Peyer's patch (tissue), 4 donors: ENCODE measurements at regions not wholly inside any gene's neighbourhood (a gene's known extent, or its start where the extent isn't known, plus 50 kb on each side); places are given as distances from the start of the nearest gene placed in this dataset.

Experiments
- POLR2A ChIP-seq, 2 donors: fragments of 450-650 bp; IDR thresholded peaks; one replicate each; pipeline ENCODE4 v1.5.1; 2017; ENCODE audit warnings: antibody characterized with exemption in 2 of 2, mild to moderate bottlenecking in 2 of 2, moderate library complexity in 2 of 2
- TF ChIP-seq, protein P1 (sequence below), 6 experiments: fragments of 450-650 bp in 4 of 6; fragments of 200-600 bp in 2 of 6; sonication (generic) in 1 of 6; IDR thresholded peaks; one replicate each; pipeline ENCODE4 v1.5.1; 2017 to 2019; ENCODE audit warnings: antibody characterized with exemption in 6 of 6, mild to moderate bottlenecking in 3 of 6, moderate library complexity in 1 of 6

DNA sequence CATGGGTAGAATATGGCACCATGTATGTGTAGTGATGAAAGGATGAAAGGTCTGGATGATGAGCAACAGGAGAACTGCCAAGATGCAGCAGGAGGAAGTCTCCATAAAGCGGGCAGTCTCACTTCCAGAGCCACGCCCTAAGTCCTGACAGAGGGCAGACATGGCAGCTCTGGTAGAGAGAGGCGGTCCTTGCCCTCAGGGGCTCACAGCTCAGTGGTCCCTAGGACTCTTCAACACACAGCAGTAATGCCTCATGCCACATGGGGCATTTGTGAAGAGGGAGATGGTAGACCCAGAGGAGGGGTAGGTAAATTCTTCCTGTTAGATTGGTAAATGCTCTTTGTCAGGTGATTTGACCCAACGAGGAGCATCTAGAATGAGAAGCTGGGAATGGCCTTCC is 1088.4 kb downstream of the BCL11B start:
- TF ChIP-seq, protein P1, sequence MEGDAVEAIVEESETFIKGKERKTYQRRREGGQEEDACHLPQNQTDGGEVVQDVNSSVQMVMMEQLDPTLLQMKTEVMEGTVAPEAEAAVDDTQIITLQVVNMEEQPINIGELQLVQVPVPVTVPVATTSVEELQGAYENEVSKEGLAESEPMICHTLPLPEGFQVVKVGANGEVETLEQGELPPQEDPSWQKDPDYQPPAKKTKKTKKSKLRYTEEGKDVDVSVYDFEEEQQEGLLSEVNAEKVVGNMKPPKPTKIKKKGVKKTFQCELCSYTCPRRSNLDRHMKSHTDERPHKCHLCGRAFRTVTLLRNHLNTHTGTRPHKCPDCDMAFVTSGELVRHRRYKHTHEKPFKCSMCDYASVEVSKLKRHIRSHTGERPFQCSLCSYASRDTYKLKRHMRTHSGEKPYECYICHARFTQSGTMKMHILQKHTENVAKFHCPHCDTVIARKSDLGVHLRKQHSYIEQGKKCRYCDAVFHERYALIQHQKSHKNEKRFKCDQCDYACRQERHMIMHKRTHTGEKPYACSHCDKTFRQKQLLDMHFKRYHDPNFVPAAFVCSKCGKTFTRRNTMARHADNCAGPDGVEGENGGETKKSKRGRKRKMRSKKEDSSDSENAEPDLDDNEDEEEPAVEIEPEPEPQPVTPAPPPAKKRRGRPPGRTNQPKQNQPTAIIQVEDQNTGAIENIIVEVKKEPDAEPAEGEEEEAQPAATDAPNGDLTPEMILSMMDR (IDR thresholded peaks at IDR 0.05) = no peak
- no peak for TF ChIP-seq POLR2A (IDR thresholded peaks at IDR 0.05)
